Panc1 (cell line): ENCODE measurements at regions not wholly inside any gene's neighbourhood (a gene's known extent, or its start where the extent isn't known, plus 50 kb on each side); places are given as distances from the start of the nearest gene placed in this dataset.

Experiments used
- ATAC-seq: fragments of 200-7000 bp; cut with Tn5 transposase; 2 replicates; pipeline ENCODE4 v1.9.1; 2020; ENCODE audit warnings: mild to moderate bottlenecking, moderate library complexity
- BruUV-seq: library from RNA; stranded (reverse); fragments of 400-500 nt; replicated peaks from 2 replicates; lab custom pipeline; 2021; lab: Mats Ljungman, UMichigan
- CTCF ChIA-PET: fragments of 300-600 bp; sonication (Branson Sonifier 250); formaldehyde crosslinking; loops from one replicate; lab custom pipeline; 2022; ENCODE audit warnings: antibody characterized with exemption; lab: Charles Lee
- POLR2A ChIA-PET: fragments of 300-600 bp; sonication (Branson Sonifier 250); formaldehyde crosslinking; loops from one replicate; lab custom pipeline; 2022; ENCODE audit warnings: antibody characterized with exemption; lab: Charles Lee
- DNase-seq: peaks from one replicate; pipeline ENCODE4 v3.0.0-alpha.2; 2010; ENCODE audit warnings: low read depth, low spot score
- H3K27ac ChIP-seq: 2 replicates; pipeline ENCODE4 v1.5.1; 2011; ENCODE audit warnings: mild to moderate bottlenecking, low read length, inconsistent platforms
- H3K27me3 ChIP-seq: fragments of 200-500 bp; sonication (Bioruptor generic); 2 replicates; pipeline ENCODE4 v1.6.0; 2014; ENCODE audit warnings: low read length, inconsistent platforms; ENCODE audit not compliant: control insufficient read depth, insufficient read depth
- H3K36me3 ChIP-seq: fragments of 200-500 bp; sonication (Bioruptor generic); 2 replicates; pipeline ENCODE4 v1.5.1; 2014; ENCODE audit warnings: inconsistent platforms, mild to moderate bottlenecking, low read length, moderate library complexity; ENCODE audit not compliant: control insufficient read depth, insufficient read depth
- H3K4me1 ChIP-seq: 2 replicates; pipeline ENCODE4 v1.5.1; 2011; ENCODE audit warnings: inconsistent platforms, mild to moderate bottlenecking, low read length, moderate library complexity; ENCODE audit not compliant: control insufficient read depth, insufficient read depth
- H3K4me3 ChIP-seq, 2 experiments: 2 replicates each; pipeline ENCODE4 v1.5.1; 2011 to 2012; ENCODE audit warnings: low read depth in 2 of 2, low read length in 2 of 2, mild to moderate bottlenecking in 2 of 2, inconsistent platforms in 1 of 2, moderate library complexity in 1 of 2
- H3K9me3 ChIP-seq: fragments of 200-500 bp; sonication (Bioruptor generic); 2 replicates; pipeline ENCODE4 v1.5.1; 2014; ENCODE audit warnings: low read depth, mild to moderate bottlenecking, inconsistent platforms, low read length, moderate library complexity; ENCODE audit not compliant: control insufficient read depth, insufficient read depth
- POLR2AphosphoS5 ChIP-seq: IDR thresholded peaks from 2 replicates; pipeline ENCODE4 v1.6.1; 2012; ENCODE audit warnings: mild to moderate bottlenecking, low read depth, low read length, moderate library complexity
- REST ChIP-seq, 2 experiments: IDR thresholded peaks; 2 replicates each; pipeline ENCODE4 v1.6.1; 2011 to 2012; ENCODE audit warnings: low read depth in 2 of 2, control low read depth in 1 of 2, low read length in 1 of 2, mild to moderate bottlenecking in 1 of 2, moderate library complexity in 1 of 2; ENCODE audit not compliant: insufficient read depth in 1 of 2
- SIN3A ChIP-seq: IDR thresholded peaks from 2 replicates; pipeline ENCODE4 v1.6.1; 2012; ENCODE audit warnings: low read depth, mild to moderate bottlenecking, low read length, moderate library complexity, borderline replicate concordance; ENCODE audit not compliant: insufficient read depth
- TCF7L2 ChIP-seq: IDR thresholded peaks from 2 replicates; pipeline ENCODE4 v1.6.1; 2011; ENCODE audit warnings: mild to moderate bottlenecking, low read depth, low read length, inconsistent platforms
- in situ Hi-C: cut with HindIII; loops from 2 replicates; pipeline ENCODE4 v1.10.0; 2016; ENCODE audit warnings: low sequenced_read_pairs, low pct_unique_long_range_greater_than_20kb
- intact Hi-C: fragments of 100-400 bp; cut with micrococcal nuclease; formaldehyde crosslinking; loops from one replicate; pipeline ENCODE4 v1.10.0; 2022; ENCODE audit not compliant: unreplicated experiment
- TF ChIP-seq, protein P1 (sequence below): fragments of 450-650 bp; IDR thresholded peaks from 2 replicates; pipeline ENCODE4 v1.5.1; 2017; ENCODE audit warnings: mild to moderate bottlenecking

DNA sequence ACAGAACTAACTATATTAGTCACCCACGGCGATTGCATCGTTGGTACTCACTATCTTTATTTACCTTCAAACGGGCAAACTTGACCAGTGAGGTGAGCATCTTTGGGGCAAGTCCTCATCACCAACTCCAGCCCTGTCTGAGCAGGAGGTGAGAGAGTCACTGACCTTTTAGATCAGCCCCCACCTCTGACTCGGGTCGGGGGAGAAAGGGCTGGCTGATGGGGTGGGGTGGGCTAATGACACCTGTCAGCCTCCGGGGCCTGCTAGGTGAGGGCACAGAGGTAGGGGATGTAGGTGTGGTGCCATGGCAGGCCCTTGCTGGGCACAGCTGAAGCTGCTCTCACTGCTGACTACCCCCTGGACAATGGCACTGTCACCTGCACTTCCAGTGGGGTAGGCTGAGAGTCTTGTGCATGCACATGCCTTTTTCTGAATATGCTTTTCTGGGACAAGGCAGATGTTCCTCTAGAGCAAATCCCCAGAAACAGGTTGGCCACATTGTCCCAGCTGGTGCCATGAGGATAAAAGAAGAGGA is 359.5 kb upstream of the MKI67 start:
- Histone ChIP-seq H3K4me1 (no peaks in the 10 kb centered on the region), H3K4me3 (no peak overlapping the region), H3K27me3 (0 out of 2 replicates have a peak, but pooled peaks cover 2% of the 10 kb centered on the region), H3K36me3 (no peaks in the 10 kb centered on the region), H3K27ac (no peak overlapping the region), H3K9me3 (no peaks in the 10 kb centered on the region)
- TF ChIP-seq POLR2AphosphoS5: no peak
- no peak for TF ChIP-seq TCF7L2
- no peak for TF ChIP-seq SIN3A
- TF ChIP-seq, protein P1, sequence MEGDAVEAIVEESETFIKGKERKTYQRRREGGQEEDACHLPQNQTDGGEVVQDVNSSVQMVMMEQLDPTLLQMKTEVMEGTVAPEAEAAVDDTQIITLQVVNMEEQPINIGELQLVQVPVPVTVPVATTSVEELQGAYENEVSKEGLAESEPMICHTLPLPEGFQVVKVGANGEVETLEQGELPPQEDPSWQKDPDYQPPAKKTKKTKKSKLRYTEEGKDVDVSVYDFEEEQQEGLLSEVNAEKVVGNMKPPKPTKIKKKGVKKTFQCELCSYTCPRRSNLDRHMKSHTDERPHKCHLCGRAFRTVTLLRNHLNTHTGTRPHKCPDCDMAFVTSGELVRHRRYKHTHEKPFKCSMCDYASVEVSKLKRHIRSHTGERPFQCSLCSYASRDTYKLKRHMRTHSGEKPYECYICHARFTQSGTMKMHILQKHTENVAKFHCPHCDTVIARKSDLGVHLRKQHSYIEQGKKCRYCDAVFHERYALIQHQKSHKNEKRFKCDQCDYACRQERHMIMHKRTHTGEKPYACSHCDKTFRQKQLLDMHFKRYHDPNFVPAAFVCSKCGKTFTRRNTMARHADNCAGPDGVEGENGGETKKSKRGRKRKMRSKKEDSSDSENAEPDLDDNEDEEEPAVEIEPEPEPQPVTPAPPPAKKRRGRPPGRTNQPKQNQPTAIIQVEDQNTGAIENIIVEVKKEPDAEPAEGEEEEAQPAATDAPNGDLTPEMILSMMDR: no peak
- ChIA-PET POLR2A (no interaction called here), CTCF (interaction anchor here (0.7 kb wide), 1 partner anchor 162 kb away, joined by 3 read pairs; no protein-coding TSS in a partner anchor)
- in situ Hi-C loops: no loop called here
- no peak for DNase-seq
- ATAC-seq: no peak
- no TSS peak for BruUV-seq
- intact Hi-C loops: no loop called here

GRCh38 chr10:128487517-128487916 is 361.3 kb upstream of the MKI67 start:
- no peaks in the 10 kb centered on the region for H3K9me3 ChIP-seq
- in situ Hi-C loops: no loop called here

More at GRCh38 chr10:128487517-128487916, 361.3 kb upstream of the MKI67 start:
- ATAC-seq (no peak), DNase-seq (no peak)
- H3K27ac ChIP-seq: no peak overlapping the region
- no peak overlapping the region for H3K4me3 ChIP-seq
- no peak for TF ChIP-seq POLR2AphosphoS5
- no peak for TF ChIP-seq REST (IDR thresholded peaks at IDR 0.05; ENCODE audit: insufficient read depth in 1 of 2, low read depth in 2 of 2, low read length in 1 of 2)
- TF ChIP-seq SIN3A: no peak
- TF ChIP-seq, protein P1: no peak
- no peak for TF ChIP-seq TCF7L2
- no TSS peak for BruUV-seq
- no peaks in the 10 kb centered on the region for H3K27me3 ChIP-seq
- H3K4me1 ChIP-seq: no peaks in the 10 kb centered on the region
- intact Hi-C loops: no loop called here
- ChIA-PET POLR2A (no interaction called here), CTCF (no interaction called here)
- H3K36me3 ChIP-seq: no peaks in the 10 kb centered on the region
